Right lobe of liver (tissue), 4 donors: ENCODE measurements at regions not wholly inside any gene's neighbourhood (a gene's known extent, or its start where the extent isn't known, plus 50 kb on each side); places are given as distances from the start of the nearest gene placed in this dataset.

ENCODE experiments used
- CTCF ChIP-seq, 4 donors: fragments of 200-600 bp in 3 of 4; fragments of 450-650 bp in 1 of 4; IDR thresholded peaks; one replicate each; pipeline versions ENCODE4 v1.5.1 to v1.8.0; 2016 to 2022; ENCODE audit warnings: antibody characterized with exemption in 4 of 4, mild to moderate bottlenecking in 2 of 4
- POLR2A ChIP-seq: fragments of 450-650 bp; IDR thresholded peaks from one replicate; pipeline ENCODE4 v1.6.1; 2017; ENCODE audit warnings: antibody characterized with exemption, mild to moderate bottlenecking
- donor health status: DM: no; HTN: no; CAD: no.
- donor health status: DM: no; HTN: no; CAD: no.
- donor health status: DM: no; HTN: yes; CAD: no.

GRCh38 chr15:96670389-96670788 is 339.9 kb downstream of the NR2F2 start:
- no peak for TF ChIP-seq CTCF (IDR thresholded peaks at IDR 0.05)
- no peak for TF ChIP-seq POLR2A
